Suprapubic skin (tissue), 3 donors: ENCODE measurements at regions not wholly inside any gene's neighbourhood (a gene's known extent, or its start where the extent isn't known, plus 50 kb on each side); places are given as distances from the start of the nearest gene placed in this dataset.
"Not testable (repeated sequence)": the region's sequence is repeated elsewhere in the genome, so short reads cannot be mapped to it uniquely, and the experiment has no call there.

Source experiments
- POLR2AphosphoS5 ChIP-seq, 3 donors: sonication (generic); formaldehyde crosslinking; IDR thresholded peaks; one replicate each; pipeline ENCODE4 v1.6.1; 2017; ENCODE audit warnings: antibody characterized with exemption in 3 of 3
- TF ChIP-seq, protein P1 (sequence below), 2 donors: fragments of 200-600 bp in 1 of 2; fragments of 450-650 bp in 1 of 2; sonication (generic) in 1 of 2; IDR thresholded peaks; one replicate each; pipeline ENCODE4 v1.5.1; 2016 to 2019; ENCODE audit warnings: antibody characterized with exemption in 2 of 2, mild to moderate bottlenecking in 1 of 2, moderate library complexity in 1 of 2

DNA sequence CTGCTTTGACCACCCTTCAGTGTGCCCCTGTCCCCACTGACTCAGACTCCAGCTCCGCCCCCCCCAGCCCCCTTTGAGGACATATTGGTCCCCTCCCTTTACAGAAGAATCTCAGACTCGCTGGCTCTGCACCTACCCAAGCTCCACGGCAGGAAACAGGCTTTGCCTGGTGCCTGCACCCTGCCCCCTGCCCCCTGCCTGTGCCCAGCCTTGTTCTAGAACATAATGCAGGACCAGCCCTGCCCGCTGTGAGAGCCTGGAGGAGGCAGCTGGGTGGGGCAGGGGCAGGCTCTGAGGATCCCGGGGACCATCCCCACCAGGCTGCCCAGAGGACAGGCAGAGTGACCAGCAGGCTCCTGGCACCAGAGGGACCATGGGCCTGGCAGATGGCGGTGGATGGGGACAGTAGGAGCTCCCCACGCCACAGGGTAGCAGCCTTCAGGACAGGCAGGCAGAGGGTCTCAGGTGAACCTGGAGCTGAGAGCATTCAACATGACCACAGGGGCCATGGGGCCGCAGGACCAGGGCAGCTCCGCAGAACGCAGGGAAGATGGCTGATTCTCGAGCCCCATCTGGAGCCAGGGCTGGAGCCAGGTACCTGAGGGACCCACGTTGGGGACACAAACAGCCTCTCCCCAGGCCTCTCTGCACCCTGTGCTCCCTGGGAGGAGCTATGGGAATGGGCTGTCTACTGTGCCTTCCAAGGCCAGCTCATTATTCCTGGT, 165.0 kb upstream of the FOXD4L5 start:
- TF ChIP-seq, protein P1, sequence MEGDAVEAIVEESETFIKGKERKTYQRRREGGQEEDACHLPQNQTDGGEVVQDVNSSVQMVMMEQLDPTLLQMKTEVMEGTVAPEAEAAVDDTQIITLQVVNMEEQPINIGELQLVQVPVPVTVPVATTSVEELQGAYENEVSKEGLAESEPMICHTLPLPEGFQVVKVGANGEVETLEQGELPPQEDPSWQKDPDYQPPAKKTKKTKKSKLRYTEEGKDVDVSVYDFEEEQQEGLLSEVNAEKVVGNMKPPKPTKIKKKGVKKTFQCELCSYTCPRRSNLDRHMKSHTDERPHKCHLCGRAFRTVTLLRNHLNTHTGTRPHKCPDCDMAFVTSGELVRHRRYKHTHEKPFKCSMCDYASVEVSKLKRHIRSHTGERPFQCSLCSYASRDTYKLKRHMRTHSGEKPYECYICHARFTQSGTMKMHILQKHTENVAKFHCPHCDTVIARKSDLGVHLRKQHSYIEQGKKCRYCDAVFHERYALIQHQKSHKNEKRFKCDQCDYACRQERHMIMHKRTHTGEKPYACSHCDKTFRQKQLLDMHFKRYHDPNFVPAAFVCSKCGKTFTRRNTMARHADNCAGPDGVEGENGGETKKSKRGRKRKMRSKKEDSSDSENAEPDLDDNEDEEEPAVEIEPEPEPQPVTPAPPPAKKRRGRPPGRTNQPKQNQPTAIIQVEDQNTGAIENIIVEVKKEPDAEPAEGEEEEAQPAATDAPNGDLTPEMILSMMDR (IDR thresholded peaks at IDR 0.05): not testable (repeated sequence)
- TF ChIP-seq POLR2AphosphoS5 (IDR thresholded peaks at IDR 0.05): not testable (repeated sequence)
